ENCODE measurements at regions not wholly inside any gene's neighbourhood (a gene's known extent, or its start where the extent isn't known, plus 50 kb on each side); places are given as distances from the start of the nearest gene placed in this dataset.

GRCh38 chr3:94280958-94281357 is 218.1 kb downstream of the NSUN3 start:
- TF ChIP-seq MYBL2 (CRISPR knock-in tag; IDR thresholded peaks at IDR 0.05), result no peak
- no peak for TF ChIP-seq MAX (CRISPR knock-in tag; IDR thresholded peaks at IDR 0.05)
- TF ChIP-seq CTCF (IDR thresholded peaks at IDR 0.05), result no peak
- TF ChIP-seq ERG (CRISPR knock-in tag; IDR thresholded peaks at IDR 0.05), result no peak

Measured in WTC11 (cell line).